ENCODE measurements at regions not wholly inside any gene's neighbourhood (a gene's known extent, or its start where the extent isn't known, plus 50 kb on each side); places are given as distances from the start of the nearest gene placed in this dataset.
"Not testable (repeated sequence)": the region's sequence is repeated elsewhere in the genome, so short reads cannot be mapped to it uniquely, and the experiment has no call there.

DNA sequence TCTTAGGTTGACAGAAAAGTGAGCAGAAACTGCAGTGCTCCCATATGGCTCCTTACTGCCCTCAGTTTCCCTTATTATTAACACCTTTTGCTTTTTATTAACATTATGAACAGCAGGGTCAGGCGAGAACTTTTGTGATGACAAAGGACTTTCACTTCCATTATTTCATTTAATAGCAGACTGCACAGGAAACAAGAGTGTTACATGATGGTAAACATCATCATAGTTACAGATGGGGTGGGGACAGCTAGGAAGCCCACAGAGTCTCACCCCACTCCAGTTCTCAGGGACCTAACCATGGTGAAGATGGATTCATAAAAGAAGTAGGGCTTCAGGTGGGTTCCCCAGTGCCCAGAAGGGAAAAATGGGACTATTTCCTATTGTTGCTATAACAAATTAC is 110.1 kb upstream of the PELI2 start:
- FAIRE-seq, result no peak
- no peak for TF ChIP-seq TAF1 (IDR thresholded peaks at IDR 0.05; ENCODE audit: borderline replicate concordance, low read depth, low read length)
- TF ChIP-seq POLR2A (IDR thresholded peaks at IDR 0.05; ENCODE audit: low read depth, low read length), result no peak
- TF ChIP-seq POLR2AphosphoS5 (IDR thresholded peaks at IDR 0.05; ENCODE audit: low read depth, low read length), result no peak
- no peak for DNase-seq (ENCODE audit: insufficient read length)

DNA sequence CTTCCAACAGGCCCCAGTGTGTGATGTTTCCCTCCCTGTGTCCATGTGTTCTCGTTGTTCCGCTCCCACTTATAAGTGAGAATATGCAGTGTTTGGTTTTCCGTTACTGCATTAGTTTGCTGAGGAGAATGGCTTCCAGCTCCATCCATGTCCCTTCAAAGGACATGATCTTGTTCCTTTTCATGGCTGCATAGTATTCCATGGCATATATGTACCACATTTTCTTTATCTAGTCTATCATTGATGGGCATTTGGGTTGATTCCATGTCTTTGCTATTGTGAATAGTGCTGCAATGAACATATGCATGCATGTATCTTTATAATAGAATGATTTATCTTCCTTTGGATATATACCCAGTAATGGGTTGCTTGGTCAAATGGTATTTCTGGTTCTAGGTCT is 109.5 kb upstream of the PELI2 start:
- not testable (repeated sequence) for DNase-seq (ENCODE audit: insufficient read length); FAIRE-seq

DNA sequence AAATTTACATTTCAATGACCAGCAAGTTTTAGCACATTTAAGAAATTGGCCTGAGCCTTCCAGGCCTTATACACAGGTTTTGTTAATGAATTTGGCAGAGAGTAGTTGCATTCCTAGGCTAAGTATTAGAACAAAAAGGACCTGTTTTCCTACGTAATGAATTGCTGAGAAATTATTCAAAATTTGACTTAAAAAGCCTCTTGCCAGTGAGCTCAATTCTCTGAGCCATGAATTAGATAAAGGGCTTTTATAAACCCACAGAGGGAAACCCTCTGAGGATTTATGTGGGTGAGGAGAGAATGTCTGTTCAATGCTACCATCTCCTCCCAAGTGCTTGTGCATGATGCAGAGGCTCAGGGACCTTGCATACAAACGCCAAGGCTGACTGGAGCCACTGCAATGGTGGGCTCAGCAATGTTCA is 94.5 kb upstream of the PELI2 start:
- FAIRE-seq, result no peak
- TF ChIP-seq TAF1 (IDR thresholded peaks at IDR 0.05; ENCODE audit: borderline replicate concordance, low read depth, low read length) (no peak), POLR2A (IDR thresholded peaks at IDR 0.05; ENCODE audit: low read depth, low read length) (no peak), POLR2AphosphoS5 (IDR thresholded peaks at IDR 0.05; ENCODE audit: low read depth, low read length) (no peak)
- DNase-seq (ENCODE audit: insufficient read length), result no peak

DNA sequence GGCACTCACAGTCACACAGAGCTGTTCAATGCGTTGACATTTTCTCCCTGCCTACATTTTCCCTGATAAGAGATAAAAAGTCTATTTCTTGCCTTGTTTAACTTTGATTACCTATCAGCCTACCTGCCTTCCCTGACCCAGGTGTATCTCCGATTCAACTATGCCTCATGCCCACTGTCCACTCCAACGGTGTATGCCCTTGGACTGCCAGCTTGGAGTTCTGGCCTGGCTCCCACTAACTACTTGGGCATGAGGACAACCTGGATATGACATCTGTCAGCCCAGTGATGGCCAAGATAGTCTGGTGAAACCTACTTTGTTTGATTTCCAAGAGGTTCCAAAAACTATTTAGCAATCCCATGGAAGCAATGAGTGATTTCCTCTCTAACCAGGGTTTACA is 93.0 kb upstream of the PELI2 start:
- no peak for FAIRE-seq
- TF ChIP-seq POLR2A (IDR thresholded peaks at IDR 0.05; ENCODE audit: low read depth, low read length) (no peak), POLR2AphosphoS5 (IDR thresholded peaks at IDR 0.05; ENCODE audit: low read depth, low read length) (no peak), TAF1 (IDR thresholded peaks at IDR 0.05; ENCODE audit: borderline replicate concordance, low read depth, low read length) (no peak)
- no peak for DNase-seq (ENCODE audit: insufficient read length)

DNA sequence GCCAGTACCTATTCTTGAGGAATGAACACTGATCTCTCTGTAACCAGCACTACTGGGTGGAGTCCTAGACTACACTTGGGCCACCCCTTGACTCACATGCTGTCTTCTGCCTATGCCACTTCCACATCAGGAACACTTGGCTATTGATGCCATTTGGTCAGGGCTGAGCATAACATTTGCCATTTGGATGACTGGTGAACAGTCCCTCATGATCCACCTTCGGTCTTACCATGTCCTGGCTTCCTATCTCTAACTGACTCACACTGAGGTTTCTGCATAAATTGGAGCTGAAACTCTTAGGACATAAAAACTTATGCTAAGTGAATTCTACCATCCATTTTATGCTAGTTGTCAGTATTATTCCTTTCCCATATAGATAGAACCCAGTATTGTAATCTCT is 91.7 kb upstream of the PELI2 start:
- DNase-seq (ENCODE audit: insufficient read length) (no peak), FAIRE-seq (no peak)
- TF ChIP-seq POLR2A (IDR thresholded peaks at IDR 0.05; ENCODE audit: low read depth, low read length) (no peak), POLR2AphosphoS5 (IDR thresholded peaks at IDR 0.05; ENCODE audit: low read depth, low read length) (no peak), TAF1 (IDR thresholded peaks at IDR 0.05; ENCODE audit: borderline replicate concordance, low read depth, low read length) (no peak)

DNA sequence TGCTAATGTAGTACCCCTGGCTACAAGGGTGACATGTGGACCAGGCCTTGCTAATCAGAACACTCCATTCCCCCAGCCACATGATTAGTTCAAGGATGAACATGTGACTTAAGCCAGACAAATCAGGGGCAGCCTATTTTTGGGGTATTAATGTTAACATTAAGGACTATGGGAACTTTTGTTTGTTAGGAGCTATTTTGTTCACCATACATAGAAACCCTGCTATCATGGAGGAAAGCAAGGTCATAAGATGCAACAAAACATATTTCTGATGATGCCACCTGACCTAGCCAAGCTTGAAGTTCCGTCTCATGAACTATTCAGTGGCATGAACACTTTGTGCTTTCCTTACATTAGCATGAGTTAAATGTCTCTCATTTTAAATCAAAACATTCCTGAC is 90.8 kb upstream of the PELI2 start:
- FAIRE-seq, result no peak
- TF ChIP-seq TAF1 (IDR thresholded peaks at IDR 0.05; ENCODE audit: borderline replicate concordance, low read depth, low read length) (no peak), POLR2A (IDR thresholded peaks at IDR 0.05; ENCODE audit: low read depth, low read length) (no peak), POLR2AphosphoS5 (IDR thresholded peaks at IDR 0.05; ENCODE audit: low read depth, low read length) (no peak)
- DNase-seq (ENCODE audit: insufficient read length), result no peak

DNA sequence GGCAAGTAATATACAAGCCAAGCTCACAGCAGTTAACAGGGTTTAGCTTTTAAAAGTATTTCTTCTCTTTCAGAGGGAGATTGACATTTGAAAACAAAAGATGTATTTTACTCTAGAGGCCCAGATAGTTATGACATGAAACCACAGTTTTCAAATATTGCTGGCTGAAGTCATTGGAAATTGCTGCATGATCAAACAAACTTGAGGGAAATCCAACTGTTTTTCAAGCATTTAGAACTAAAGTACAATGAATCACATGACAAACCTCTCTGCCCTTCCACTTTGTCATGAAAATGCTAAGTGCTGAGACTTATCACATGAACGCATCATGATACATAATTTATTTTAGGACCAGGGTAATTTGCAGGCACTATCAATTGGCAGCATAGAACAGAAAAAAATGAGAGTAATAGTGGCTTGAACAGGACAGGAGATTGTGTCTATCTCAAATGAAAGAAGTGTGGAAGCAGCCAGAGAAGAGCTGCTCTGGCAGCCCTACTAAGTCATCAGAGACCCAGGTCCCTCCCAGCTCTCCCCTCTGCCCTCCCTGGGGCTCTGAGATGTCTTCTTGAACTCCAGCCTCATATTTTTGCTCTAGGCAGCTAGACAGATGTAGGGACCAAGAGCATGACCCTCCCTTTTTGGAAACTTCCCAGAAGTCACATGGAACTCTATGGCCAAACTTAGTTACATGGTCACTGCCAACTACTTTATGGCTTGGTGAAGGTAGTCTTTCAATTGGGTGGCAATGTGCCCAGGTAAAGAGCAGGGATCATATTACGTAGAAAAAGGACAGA is 90.1 kb upstream of the PELI2 start:
- no peak for DNase-seq (ENCODE audit: insufficient read length)
- no peak for TF ChIP-seq POLR2AphosphoS5 (IDR thresholded peaks at IDR 0.05; ENCODE audit: low read depth, low read length)
- no peak for TF ChIP-seq POLR2A (IDR thresholded peaks at IDR 0.05; ENCODE audit: low read depth, low read length)
- no peak for TF ChIP-seq TAF1 (IDR thresholded peaks at IDR 0.05; ENCODE audit: borderline replicate concordance, low read depth, low read length)
- FAIRE-seq, result no peak

DNA sequence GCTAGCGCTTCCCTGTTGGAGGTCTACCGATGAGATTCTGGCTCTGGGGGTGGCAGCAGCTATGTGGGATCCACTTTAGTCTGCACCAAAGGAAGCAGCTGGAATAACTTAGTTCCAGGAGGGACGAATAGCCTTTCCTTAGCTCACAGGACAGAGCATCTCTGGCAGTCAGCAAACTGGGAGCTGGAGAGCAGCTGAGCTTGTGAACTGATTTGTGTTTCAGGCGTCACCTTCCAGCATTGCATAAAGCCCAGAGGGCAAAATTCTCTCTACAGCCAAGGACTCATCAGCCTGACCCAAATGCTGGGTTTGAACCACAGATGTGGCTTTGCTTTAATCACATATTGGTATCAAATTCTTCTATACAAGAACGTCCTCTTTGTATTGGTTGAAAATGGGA is 81.9 kb upstream of the PELI2 start:
- TF ChIP-seq TAF1 (IDR thresholded peaks at IDR 0.05; ENCODE audit: borderline replicate concordance, low read depth, low read length), result no peak
- TF ChIP-seq POLR2A (IDR thresholded peaks at IDR 0.05; ENCODE audit: low read depth, low read length), result no peak
- no peak for TF ChIP-seq POLR2AphosphoS5 (IDR thresholded peaks at IDR 0.05; ENCODE audit: low read depth, low read length)
- FAIRE-seq (no peak), DNase-seq (ENCODE audit: insufficient read length) (no peak)

DNA sequence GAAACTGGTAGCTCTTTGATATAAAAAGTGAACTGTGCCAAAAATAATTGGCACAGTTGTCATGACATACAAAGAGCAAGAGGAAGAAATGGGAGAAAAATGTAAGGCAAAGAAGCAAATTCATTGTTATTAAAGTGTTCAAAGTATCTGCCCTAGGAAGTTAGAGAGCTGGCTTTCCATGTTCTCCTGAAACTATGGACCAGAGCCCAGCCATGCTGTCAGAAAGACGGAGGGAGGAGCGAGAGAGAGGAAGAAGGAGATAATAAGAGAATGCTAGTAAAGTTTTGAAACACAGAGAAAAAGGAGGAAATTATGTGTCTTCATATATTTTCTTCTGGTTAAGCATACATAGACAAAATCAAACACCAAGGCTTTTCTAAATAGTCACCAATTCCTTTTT is 78.1 kb upstream of the PELI2 start:
- TF ChIP-seq POLR2AphosphoS5 (IDR thresholded peaks at IDR 0.05; ENCODE audit: low read depth, low read length) (no peak), POLR2A (IDR thresholded peaks at IDR 0.05; ENCODE audit: low read depth, low read length) (no peak), TAF1 (IDR thresholded peaks at IDR 0.05; ENCODE audit: borderline replicate concordance, low read depth, low read length) (no peak)
- FAIRE-seq (no peak), DNase-seq (ENCODE audit: insufficient read length) (no peak)

DNA sequence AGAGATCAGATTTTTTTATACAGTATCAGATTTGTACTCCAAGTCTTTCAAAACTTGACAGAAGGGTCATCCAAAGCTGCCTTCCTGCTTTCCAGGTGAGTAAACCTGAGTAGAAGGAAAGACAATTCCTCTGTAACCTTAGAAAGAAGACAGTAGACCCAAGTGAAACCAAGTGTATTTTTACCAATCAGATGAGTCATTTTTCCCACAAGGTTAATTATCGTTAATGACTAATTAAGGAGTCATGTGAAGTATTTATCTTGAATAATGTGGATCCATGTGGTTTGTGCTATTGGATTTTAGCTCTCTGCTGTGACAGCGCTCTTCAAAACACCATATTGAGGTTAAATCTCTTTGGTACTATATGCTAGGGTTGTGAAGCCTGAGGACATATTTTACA is 74.0 kb upstream of the PELI2 start:
- FAIRE-seq, result no peak
- DNase-seq (ENCODE audit: insufficient read length), result no peak
- TF ChIP-seq TAF1 (IDR thresholded peaks at IDR 0.05; ENCODE audit: borderline replicate concordance, low read depth, low read length), result no peak
- TF ChIP-seq POLR2A (IDR thresholded peaks at IDR 0.05; ENCODE audit: low read depth, low read length), result no peak
- no peak for TF ChIP-seq POLR2AphosphoS5 (IDR thresholded peaks at IDR 0.05; ENCODE audit: low read depth, low read length)

DNA sequence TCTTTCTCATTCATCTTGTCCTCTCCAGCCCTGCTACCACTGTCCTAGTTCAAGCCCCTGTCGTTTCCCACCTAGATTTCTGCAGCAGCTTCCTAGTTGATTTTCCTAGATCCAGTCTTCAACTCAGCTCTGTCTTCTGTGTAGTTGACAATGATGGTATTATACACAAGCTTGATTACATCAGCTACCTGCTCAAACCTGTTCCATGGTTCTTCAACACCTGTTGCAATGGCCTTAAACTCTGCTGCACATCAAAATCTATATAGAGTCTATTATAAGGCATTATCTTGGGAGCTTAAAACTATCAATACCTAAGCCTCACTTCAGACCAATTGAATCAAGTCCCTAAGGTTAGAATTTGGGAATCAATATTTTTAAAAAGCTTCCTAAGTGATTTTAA is 71.7 kb upstream of the PELI2 start:
- no peak for TF ChIP-seq TAF1 (IDR thresholded peaks at IDR 0.05; ENCODE audit: borderline replicate concordance, low read depth, low read length)
- TF ChIP-seq POLR2AphosphoS5 (IDR thresholded peaks at IDR 0.05; ENCODE audit: low read depth, low read length), result no peak
- TF ChIP-seq POLR2A (IDR thresholded peaks at IDR 0.05; ENCODE audit: low read depth, low read length), result no peak
- DNase-seq (ENCODE audit: insufficient read length) (no peak), FAIRE-seq (no peak)

DNA sequence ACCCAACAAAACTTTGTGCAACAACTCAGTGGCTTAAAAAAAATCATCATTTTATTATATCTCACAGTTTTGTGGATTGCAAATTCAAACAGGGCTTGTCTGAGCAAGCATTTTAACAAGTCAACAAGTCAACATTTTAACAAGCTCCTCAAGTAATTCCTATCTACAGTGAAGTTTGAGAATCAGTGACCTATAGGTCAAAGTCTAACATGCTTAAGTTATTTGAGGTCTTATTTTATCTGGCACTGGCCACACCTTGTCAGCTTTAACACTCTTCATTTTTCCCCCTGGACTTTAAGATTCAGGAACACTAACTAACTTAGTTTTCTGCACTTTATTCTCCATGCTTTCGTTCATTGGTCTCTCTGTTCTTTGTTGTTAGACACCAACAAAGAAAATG is 71.2 kb upstream of the PELI2 start:
- TF ChIP-seq POLR2AphosphoS5 (IDR thresholded peaks at IDR 0.05; ENCODE audit: low read depth, low read length), result no peak
- no peak for TF ChIP-seq POLR2A (IDR thresholded peaks at IDR 0.05; ENCODE audit: low read depth, low read length)
- no peak for TF ChIP-seq TAF1 (IDR thresholded peaks at IDR 0.05; ENCODE audit: borderline replicate concordance, low read depth, low read length)
- DNase-seq (ENCODE audit: insufficient read length) (no peak), FAIRE-seq (no peak)
